Activated T-cell treated with anti-CD3 and anti-CD28 coated beads, Interleukin-2, amount 50 U/mL, for 4 hours (primary cell): ENCODE measurements at regions not wholly inside any gene's neighbourhood (a gene's known extent, or its start where the extent isn't known, plus 50 kb on each side); places are given as distances from the start of the nearest gene placed in this dataset.

ENCODE experiments used
- ATAC-seq, 2 donors: fragments of 200-7000 bp; cut with Tn5 transposase; one replicate each; pipeline ENCODE4 v1.10.0; 2021
- DNase-seq: peaks from one replicate; pipeline ENCODE4 v3.0.0-alpha.2; 2020
- H3K27me3 Mint-ChIP-seq: one replicate; pipeline ENCODE4 v1.8.0; 2021; ENCODE audit warnings: low read depth, mixed read lengths
- H3K36me3 Mint-ChIP-seq: one replicate; pipeline ENCODE4 v1.8.0; 2022; ENCODE audit warnings: mixed read lengths; ENCODE audit not compliant: insufficient read depth
- H3K4me1 Mint-ChIP-seq: one replicate; pipeline ENCODE4 v1.8.0; 2021; ENCODE audit warnings: low read depth, mixed read lengths
- H3K4me3 Mint-ChIP-seq: one replicate; pipeline ENCODE4 v1.8.0; 2021; ENCODE audit warnings: mild to moderate bottlenecking, moderate library complexity, mixed read lengths
- H3K9me3 Mint-ChIP-seq: one replicate; pipeline ENCODE4 v1.8.0; 2021; ENCODE audit warnings: mixed read lengths

DNA sequence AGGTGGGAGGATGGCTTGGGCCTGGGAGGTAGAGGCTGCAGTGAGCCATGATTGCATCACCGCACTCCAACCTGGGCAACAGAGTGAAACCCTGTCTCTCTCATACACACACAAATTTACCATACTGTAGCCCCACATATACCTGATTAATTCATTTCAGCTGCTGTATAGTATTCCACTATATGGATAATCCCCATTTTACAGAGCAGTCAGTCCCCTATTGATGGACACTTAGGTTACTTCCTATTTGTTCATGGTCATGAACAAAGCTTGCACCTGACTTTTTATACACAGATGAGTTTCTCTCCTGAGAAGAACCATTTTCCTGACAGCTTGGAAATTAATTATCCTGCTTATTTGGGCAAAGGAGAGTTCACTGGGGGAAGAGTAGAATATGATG lies 59.2 kb downstream of the EMX2 start:
- no peaks in the 10 kb centered on the region for H3K4me1 Mint-ChIP-seq
- no peaks in the 10 kb centered on the region for H3K36me3 Mint-ChIP-seq
- DNase-seq (no peak), ATAC-seq (no peak)
- no peak overlapping the region for H3K4me3 Mint-ChIP-seq
- H3K9me3 Mint-ChIP-seq = no peaks in the 10 kb centered on the region
- H3K27me3 Mint-ChIP-seq = peaks cover 2% of the 10 kb centered on the region

DNA sequence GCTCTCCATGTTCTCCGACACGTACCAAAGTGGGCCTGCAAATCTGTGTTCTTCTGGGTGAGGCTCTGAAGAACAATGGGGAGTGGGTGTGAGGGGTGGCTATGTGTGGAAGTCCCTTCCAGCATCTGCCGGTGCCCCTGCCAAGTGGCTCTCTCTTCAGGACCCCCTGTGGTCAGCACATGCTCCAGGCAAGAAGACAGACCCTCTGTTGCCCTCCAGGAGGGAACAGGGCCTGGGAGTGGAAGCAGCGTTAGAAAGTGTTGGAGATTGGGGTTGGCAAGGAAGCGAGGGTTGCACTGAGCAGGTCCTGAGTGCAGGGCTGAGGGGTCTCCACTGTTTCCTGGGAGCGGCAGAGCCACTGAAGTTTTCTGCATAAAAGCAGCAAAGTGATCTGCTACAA lies 60.5 kb downstream of the EMX2 start:
- no peaks in the 10 kb centered on the region for H3K4me1 Mint-ChIP-seq

DNA sequence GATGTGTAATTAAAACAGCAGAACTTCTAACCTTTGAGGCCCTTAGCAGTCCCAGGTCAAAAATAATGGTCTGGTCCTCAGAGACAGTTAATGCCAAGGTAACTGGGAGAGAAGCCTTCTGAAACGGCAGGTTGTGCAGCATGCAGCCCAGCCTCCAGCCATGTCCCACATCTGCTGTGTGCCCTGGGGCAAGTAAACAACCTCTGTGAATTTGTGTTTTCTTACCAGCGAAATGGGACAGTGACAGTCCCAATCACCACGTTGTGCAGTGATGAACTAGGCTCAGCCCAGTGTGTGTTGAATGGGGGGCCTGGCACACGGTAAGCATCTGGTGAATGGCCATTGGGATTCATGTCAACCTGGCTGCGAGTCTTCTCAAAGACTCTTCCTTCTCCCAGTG lies 61.2 kb downstream of the EMX2 start:
- Mint-ChIP-seq H3K4me3 (no peak overlapping the region), H3K9me3 (no peaks in the 10 kb centered on the region), H3K36me3 (no peaks in the 10 kb centered on the region), H3K4me1 (no peaks in the 10 kb centered on the region), H3K27me3 (peaks cover 2% of the 10 kb centered on the region)
- DNase-seq (no peak), ATAC-seq (no peak)

More for the DNA sequence above, 60.5 kb downstream of the EMX2 start:
- H3K27me3 Mint-ChIP-seq = peaks cover 2% of the 10 kb centered on the region
- H3K36me3 Mint-ChIP-seq = no peaks in the 10 kb centered on the region
- DNase-seq (no peak), ATAC-seq (no peak)
- no peaks in the 10 kb centered on the region for H3K9me3 Mint-ChIP-seq
- H3K4me3 Mint-ChIP-seq = no peak overlapping the region

GRCh38 chr10:117609095-117609795 lies 66.7 kb downstream of the EMX2 start:
- no peak overlapping the region for H3K4me3 Mint-ChIP-seq
- no peaks in the 10 kb centered on the region for H3K9me3 Mint-ChIP-seq
- H3K27me3 Mint-ChIP-seq = peaks cover 11% of the 10 kb centered on the region
- no peaks in the 10 kb centered on the region for H3K36me3 Mint-ChIP-seq
- no peaks in the 10 kb centered on the region for H3K4me1 Mint-ChIP-seq
- DNase-seq (no peak), ATAC-seq (no peak)

- Mint-ChIP-seq H3K27me3 (peaks cover 11% of the 10 kb centered on the region), H3K36me3 (no peaks in the 10 kb centered on the region), H3K9me3 (no peaks in the 10 kb centered on the region), H3K4me3 (no peak overlapping the region), H3K4me1 (no peaks in the 10 kb centered on the region)
- no peak for DNase-seq
- ATAC-seq = no peak
Observed at GRCh38 chr10:117609796-117610170, 67.2 kb downstream of the EMX2 start.

- H3K36me3 Mint-ChIP-seq = no peaks in the 10 kb centered on the region
- DNase-seq (no peak), ATAC-seq (no peak)
- no peak overlapping the region for H3K4me3 Mint-ChIP-seq
- H3K9me3 Mint-ChIP-seq = no peaks in the 10 kb centered on the region
- peaks cover 11% of the 10 kb centered on the region for H3K27me3 Mint-ChIP-seq
- H3K4me1 Mint-ChIP-seq = no peaks in the 10 kb centered on the region
Observed at GRCh38 chr10:117610321-117610720, 67.8 kb downstream of the EMX2 start.

GRCh38 chr10:117612113-117612512 lies 69.6 kb downstream of the EMX2 start:
- no peaks in the 10 kb centered on the region for H3K9me3 Mint-ChIP-seq
- no peaks in the 10 kb centered on the region for H3K4me1 Mint-ChIP-seq
- no peak overlapping the region for H3K4me3 Mint-ChIP-seq
- H3K36me3 Mint-ChIP-seq = no peaks in the 10 kb centered on the region
- H3K27me3 Mint-ChIP-seq = peaks cover 15% of the 10 kb centered on the region
- ATAC-seq = no peak
- DNase-seq = no peak

GRCh38 chr10:117615649-117616048 lies 73.1 kb downstream of the EMX2 start:
- H3K4me3 Mint-ChIP-seq = no peak overlapping the region
- no peak for ATAC-seq

DNA sequence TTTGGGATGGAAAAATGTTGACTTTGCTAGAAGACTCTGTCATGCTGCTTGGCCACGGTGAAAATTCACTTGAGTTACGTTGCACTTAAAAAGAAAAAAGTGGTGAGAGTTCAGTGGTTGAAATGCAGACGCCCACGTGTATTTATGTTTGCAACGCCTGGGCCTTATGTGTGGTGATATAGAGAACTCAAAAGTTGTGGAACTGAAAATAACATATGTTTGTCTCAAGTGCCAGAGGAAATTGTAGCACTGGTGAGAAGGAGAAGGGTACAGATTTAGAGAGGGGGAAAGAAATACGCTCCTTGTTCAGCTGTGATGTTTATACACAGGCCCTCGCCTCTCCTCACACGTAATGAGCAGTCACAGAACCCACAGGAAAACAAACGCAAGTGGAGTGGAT lies 73.6 kb downstream of the EMX2 start:
- Mint-ChIP-seq H3K9me3 (no peaks in the 10 kb centered on the region), H3K36me3 (no peaks in the 10 kb centered on the region), H3K27me3 (peaks cover 17% of the 10 kb centered on the region), H3K4me1 (no peaks in the 10 kb centered on the region), H3K4me3 (no peak overlapping the region)
- DNase-seq = no peak
- ATAC-seq = no peak

More at GRCh38 chr10:117615649-117616048, 73.1 kb downstream of the EMX2 start:
- no peak for DNase-seq
- Mint-ChIP-seq H3K36me3 (no peaks in the 10 kb centered on the region), H3K4me1 (no peaks in the 10 kb centered on the region), H3K27me3 (peaks cover 15% of the 10 kb centered on the region), H3K9me3 (no peaks in the 10 kb centered on the region)

GRCh38 chr10:117617086-117617485 lies 74.5 kb downstream of the EMX2 start:
- H3K4me3 Mint-ChIP-seq = no peak overlapping the region

DNA sequence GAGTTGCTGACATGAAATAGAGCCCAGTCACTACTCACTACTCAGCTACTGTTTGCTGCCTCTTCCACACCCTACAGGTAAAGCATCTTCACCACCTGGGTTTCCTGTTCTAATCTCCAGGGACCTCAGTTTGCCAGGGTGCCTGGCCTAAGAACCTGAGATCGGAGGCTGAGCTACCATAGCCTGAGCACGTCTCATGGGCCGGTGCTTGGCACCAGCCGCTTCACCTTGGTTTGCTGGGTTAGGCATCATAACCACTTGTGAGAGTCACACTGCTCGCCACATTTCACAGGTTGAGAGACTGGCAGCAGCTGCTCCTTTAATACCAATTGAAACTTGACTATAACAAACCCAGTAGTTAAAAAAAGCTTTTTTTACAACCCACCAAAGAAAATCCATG lies 75.1 kb downstream of the EMX2 start:
- H3K27me3 Mint-ChIP-seq = peaks cover 21% of the 10 kb centered on the region
- no peaks in the 10 kb centered on the region for H3K36me3 Mint-ChIP-seq
- H3K4me3 Mint-ChIP-seq = no peak overlapping the region

More at GRCh38 chr10:117617086-117617485, 74.5 kb downstream of the EMX2 start:
- Mint-ChIP-seq H3K36me3 (no peaks in the 10 kb centered on the region), H3K9me3 (no peaks in the 10 kb centered on the region), H3K4me1 (no peaks in the 10 kb centered on the region), H3K27me3 (peaks cover 20% of the 10 kb centered on the region)
- DNase-seq (no peak), ATAC-seq (no peak)

GRCh38 chr10:117619223-117619622 lies 76.7 kb downstream of the EMX2 start:
- no peaks in the 10 kb centered on the region for H3K4me1 Mint-ChIP-seq
- no peak for ATAC-seq
- H3K9me3 Mint-ChIP-seq = no peaks in the 10 kb centered on the region

More for the DNA sequence above, 75.1 kb downstream of the EMX2 start:
- Mint-ChIP-seq H3K4me1 (no peaks in the 10 kb centered on the region), H3K9me3 (no peaks in the 10 kb centered on the region)
- DNase-seq (no peak), ATAC-seq (no peak)

DNA sequence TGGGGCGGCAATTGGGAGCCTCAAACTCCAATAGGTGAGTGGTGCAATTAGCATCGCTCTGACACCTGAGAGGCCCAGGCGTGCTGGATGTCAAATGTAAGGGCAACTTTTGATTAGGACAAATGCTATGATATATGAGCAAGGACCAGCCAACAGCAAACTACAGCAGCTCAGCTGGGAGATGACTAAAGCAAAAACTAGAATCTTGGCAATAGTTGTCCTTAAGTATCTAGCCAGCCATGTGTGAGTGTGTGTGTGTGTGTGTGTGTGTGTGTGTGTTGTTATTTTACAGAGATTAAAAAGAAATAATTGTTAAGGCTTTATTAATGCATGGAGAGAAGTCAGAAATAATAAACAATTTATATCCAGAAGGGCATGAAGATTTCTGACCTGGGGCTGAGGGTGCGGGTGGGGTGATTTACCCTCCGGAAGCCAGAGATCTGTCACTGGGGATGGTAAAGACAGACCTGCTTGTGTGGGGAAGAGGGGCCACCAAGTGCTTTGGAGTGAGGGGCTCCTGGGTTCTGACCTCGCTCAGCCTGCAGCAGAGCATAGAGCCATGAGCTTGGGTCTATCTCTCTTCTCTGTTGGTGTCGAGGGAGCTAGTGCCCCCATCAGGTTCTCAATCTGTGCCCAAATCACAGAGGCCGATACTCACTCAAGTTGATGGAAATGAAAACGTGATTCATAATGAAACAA lies 77.3 kb downstream of the EMX2 start:
- Mint-ChIP-seq H3K4me3 (no peak overlapping the region), H3K27me3 (peaks cover 17% of the 10 kb centered on the region), H3K4me1 (no peaks in the 10 kb centered on the region), H3K36me3 (no peaks in the 10 kb centered on the region), H3K9me3 (no peaks in the 10 kb centered on the region)
- no peak for ATAC-seq
- DNase-seq = no peak

More at GRCh38 chr10:117619223-117619622, 76.7 kb downstream of the EMX2 start:
- no peak overlapping the region for H3K4me3 Mint-ChIP-seq
- H3K36me3 Mint-ChIP-seq = no peaks in the 10 kb centered on the region
- peaks cover 17% of the 10 kb centered on the region for H3K27me3 Mint-ChIP-seq
- DNase-seq = no peak

DNA sequence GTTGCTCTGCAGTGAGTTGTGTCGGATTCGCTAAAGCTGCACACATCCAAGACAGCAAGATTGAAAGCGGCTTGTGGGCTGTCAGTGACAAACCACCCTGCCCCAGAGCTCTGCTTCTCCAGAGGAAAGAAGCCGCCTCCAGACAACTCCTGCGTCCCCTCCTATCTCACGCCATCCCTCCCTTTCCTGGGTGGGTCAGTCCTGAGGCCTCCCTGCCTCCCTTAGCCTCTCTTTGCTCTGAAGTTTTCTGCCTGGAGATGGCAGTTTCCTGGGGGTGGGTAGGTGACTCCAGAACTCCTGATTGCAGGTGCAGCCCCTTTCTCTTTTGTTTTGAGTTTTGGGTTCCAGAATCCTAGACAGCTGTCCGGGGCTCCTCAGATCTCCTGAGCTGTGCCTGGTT lies 78.7 kb downstream of the EMX2 start:
- Mint-ChIP-seq H3K27me3 (peaks cover 13% of the 10 kb centered on the region), H3K4me3 (no peak overlapping the region), H3K4me1 (no peaks in the 10 kb centered on the region), H3K9me3 (no peaks in the 10 kb centered on the region), H3K36me3 (no peaks in the 10 kb centered on the region)
- ATAC-seq (no peak), DNase-seq (no peak)

DNA sequence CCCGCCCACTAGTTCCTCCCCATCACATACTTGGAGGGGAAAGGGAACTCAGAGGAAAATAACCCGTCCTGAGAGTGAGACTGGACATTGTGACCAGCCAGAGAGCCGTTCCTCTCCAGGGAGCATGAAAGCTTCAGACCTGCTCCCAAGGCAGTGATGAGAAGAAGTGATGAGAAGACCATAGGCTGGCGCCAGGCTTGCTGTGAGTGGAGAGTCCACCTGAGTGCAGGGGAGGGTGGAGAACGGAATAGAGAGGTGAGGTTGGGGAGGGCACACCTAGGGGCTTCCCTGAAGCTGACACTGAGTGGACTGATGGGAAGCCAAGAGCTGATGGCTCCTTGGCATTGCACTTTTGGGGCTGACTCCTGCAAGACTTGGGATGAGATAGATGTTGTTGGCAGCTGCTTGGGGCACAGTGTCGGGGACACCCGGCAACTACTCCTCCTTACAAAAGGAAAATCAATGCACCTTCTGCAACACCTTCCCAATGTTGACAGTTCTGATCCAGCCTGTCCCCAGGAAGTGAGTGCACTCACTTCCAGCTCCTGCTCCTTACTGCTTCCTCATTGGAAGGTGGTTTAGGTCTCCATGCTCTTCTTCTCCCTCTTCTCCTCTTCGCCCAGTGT lies 79.4 kb downstream of the EMX2 start:
- DNase-seq = no peak
- H3K36me3 Mint-ChIP-seq = no peaks in the 10 kb centered on the region
- no peak overlapping the region for H3K4me3 Mint-ChIP-seq
- H3K4me1 Mint-ChIP-seq = no peaks in the 10 kb centered on the region
- no peak for ATAC-seq
- H3K27me3 Mint-ChIP-seq = peaks cover 13% of the 10 kb centered on the region
- H3K9me3 Mint-ChIP-seq = no peaks in the 10 kb centered on the region
